ENCODE measurements at regions not wholly inside any gene's neighbourhood (a gene's known extent, or its start where the extent isn't known, plus 50 kb on each side); places are given as distances from the start of the nearest gene placed in this dataset.

- no peak overlapping the region for H2AFZ ChIP-seq (ENCODE audit: low read length, unreplicated experiment)
- H3K27me3 ChIP-seq (ENCODE audit: insufficient read depth, low read length) = peaks cover 4% of the 10 kb centered on the region; the same call in 1 of the 2 replicates
- H3K4me1 ChIP-seq (ENCODE audit: control insufficient read depth, insufficient read depth, low read length, unreplicated experiment) = no peaks in the 10 kb centered on the region
- H3K4me3 ChIP-seq (ENCODE audit: low read depth, low read length) = no peak overlapping the region
- H3K36me3 ChIP-seq (ENCODE audit: insufficient read depth, low read length) = no peaks in the 10 kb centered on the region
- no peak overlapping the region for H3K27ac ChIP-seq (ENCODE audit: low read depth, low read length)
- no peaks in the 10 kb centered on the region for H3K79me2 ChIP-seq (ENCODE audit: control insufficient read depth, insufficient read depth, low read length, unreplicated experiment)
Observed at GRCh38 chr5:8413975-8414374, 545.0 kb downstream of the MTRR start.

DNA sequence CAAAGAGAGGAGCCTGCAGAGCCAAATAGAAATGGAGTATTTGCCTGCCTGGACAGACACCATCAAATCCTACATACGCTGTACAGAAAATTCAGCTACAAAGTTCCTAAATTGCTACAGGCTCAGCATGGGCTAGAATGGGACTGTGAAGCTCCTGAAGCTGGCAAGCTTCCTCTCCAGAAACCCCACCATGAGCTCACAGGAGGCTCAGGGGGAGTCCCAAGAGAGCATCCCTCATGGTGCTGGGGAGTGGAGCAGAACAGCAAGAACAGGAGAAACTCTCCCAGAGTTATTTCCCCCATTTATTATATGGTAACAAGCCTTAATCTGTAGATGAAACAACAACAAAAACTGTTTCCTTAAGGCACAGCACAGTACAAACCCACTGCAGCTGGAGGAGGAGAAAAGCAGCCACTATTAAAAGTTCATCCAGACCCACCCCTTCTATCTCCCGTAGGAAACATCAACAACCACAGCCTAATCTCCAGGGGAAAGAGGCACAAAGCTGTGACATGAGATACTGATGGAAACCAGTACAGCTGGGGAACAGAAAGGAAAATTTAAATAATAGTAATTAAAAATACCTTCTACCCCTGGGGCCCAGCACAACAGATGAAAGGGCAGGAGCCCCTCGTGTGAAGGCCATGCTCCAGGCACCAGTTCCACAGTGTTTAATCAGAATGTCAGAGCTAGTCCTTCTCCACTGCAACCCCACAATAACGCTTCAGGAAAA, 548.5 kb downstream of the MTRR start:
- Histone ChIP-seq H3K27ac (ENCODE audit: low read depth, low read length) (no peak overlapping the region), H2AFZ (ENCODE audit: low read length, unreplicated experiment) (no peak overlapping the region), H3K4me3 (ENCODE audit: low read depth, low read length) (no peak overlapping the region), H3K4me1 (ENCODE audit: control insufficient read depth, insufficient read depth, low read length, unreplicated experiment) (no peaks in the 10 kb centered on the region), H3K27me3 (ENCODE audit: insufficient read depth, low read length) (peaks cover 7% of the 10 kb centered on the region; the same call in 1 of the 2 replicates), H3K36me3 (ENCODE audit: insufficient read depth, low read length) (no peaks in the 10 kb centered on the region), H3K79me2 (ENCODE audit: control insufficient read depth, insufficient read depth, low read length, unreplicated experiment) (no peaks in the 10 kb centered on the region)

DNA sequence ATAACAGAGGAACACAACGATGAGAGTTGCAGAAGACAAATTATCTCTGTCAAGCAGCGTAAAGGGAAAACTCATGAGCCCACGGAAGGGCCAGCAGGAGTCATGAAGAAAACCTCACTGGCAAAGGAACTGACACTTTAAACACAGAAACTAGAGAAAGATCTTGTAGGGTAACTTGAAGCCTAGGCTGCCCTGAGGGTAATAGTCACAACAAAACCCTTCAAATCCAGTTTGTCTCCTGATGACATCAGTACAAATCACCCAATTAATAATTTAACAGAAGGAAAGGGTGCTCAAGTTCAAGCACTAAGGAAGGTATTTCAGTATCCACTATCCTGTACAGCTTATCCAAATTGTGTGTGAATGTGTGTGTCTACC, 549.1 kb downstream of the MTRR start:
- Histone ChIP-seq H3K4me1 (ENCODE audit: control insufficient read depth, insufficient read depth, low read length, unreplicated experiment) (no peaks in the 10 kb centered on the region), H3K4me3 (ENCODE audit: low read depth, low read length) (no peak overlapping the region), H3K27ac (ENCODE audit: low read depth, low read length) (no peak overlapping the region), H2AFZ (ENCODE audit: low read length, unreplicated experiment) (no peak overlapping the region), H3K36me3 (ENCODE audit: insufficient read depth, low read length) (no peaks in the 10 kb centered on the region), H3K79me2 (ENCODE audit: control insufficient read depth, insufficient read depth, low read length, unreplicated experiment) (no peaks in the 10 kb centered on the region), H3K27me3 (ENCODE audit: insufficient read depth, low read length) (peaks cover 7% of the 10 kb centered on the region; the same call in 1 of the 2 replicates)

DNA sequence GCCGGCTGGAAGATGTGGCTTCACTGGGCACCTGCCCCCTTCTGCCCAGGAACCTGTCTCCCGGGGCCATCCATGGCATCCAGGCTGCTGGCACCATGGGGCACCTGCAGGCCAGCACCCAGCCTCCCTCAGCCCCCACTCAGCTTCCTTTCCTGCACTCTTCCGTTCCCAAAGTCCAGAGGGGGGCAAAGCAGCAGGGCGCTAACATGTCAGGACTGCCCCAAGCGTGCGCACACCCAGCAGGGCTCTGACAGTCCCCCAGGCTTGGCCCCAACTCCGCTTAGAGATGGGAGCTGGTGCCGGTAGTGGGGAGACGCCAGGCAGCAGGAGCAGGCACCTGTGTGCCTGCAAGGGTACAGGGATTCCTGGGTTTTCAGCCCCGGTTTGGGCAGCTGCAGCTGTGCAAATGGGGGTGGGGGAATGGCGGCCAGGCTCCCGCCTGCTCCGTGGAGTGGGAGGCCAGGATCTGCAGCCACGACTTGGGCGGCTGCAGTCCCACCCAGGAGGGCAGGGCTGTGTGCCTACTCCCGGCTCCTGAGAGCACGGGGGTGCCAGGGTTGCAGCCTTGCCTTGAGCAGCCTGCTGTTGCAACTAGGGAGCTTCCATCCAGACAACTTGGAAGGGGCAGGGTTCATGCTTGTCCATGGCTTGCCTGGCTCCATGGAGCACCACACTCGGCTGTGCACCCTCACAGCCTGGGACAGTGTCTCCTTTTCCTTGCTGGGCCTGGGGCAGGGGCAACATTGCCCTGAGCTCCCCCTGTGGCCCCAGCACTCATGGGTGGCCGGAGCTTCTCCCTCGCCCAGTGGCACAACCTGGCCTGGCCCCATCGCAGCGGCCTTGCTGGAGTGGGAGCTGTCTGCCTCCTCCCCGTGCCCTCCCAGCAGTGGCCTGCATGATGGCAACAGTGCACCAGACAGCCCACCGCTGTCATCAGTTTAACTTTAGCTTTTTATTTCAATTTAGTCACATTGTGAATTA, 561.1 kb downstream of the MTRR start:
- no peaks in the 10 kb centered on the region for H3K4me1 ChIP-seq (ENCODE audit: control insufficient read depth, insufficient read depth, low read length, unreplicated experiment)
- H3K79me2 ChIP-seq (ENCODE audit: control insufficient read depth, insufficient read depth, low read length, unreplicated experiment) = no peaks in the 10 kb centered on the region
- no peaks in the 10 kb centered on the region for H3K36me3 ChIP-seq (ENCODE audit: insufficient read depth, low read length)
- no peak overlapping the region for H3K4me3 ChIP-seq (ENCODE audit: low read depth, low read length)
- H2AFZ ChIP-seq (ENCODE audit: low read length, unreplicated experiment) = no peak overlapping the region
- H3K27me3 ChIP-seq (ENCODE audit: insufficient read depth, low read length) = peaks cover 3% of the 10 kb centered on the region; the same call in 1 of the 2 replicates
- H3K27ac ChIP-seq (ENCODE audit: low read depth, low read length) = no peak overlapping the region

- Histone ChIP-seq H3K4me3 (ENCODE audit: low read depth, low read length) (no peak overlapping the region), H3K36me3 (ENCODE audit: insufficient read depth, low read length) (no peaks in the 10 kb centered on the region), H3K27ac (ENCODE audit: low read depth, low read length) (no peak overlapping the region), H3K4me1 (ENCODE audit: control insufficient read depth, insufficient read depth, low read length, unreplicated experiment) (no peaks in the 10 kb centered on the region), H2AFZ (ENCODE audit: low read length, unreplicated experiment) (no peak overlapping the region), H3K79me2 (ENCODE audit: control insufficient read depth, insufficient read depth, low read length, unreplicated experiment) (no peaks in the 10 kb centered on the region), H3K27me3 (ENCODE audit: insufficient read depth, low read length) (0 out of 2 replicates have a peak, but pooled peaks cover 4% of the 10 kb centered on the region)
Observed at GRCh38 chr5:8434501-8434900, 565.6 kb downstream of the MTRR start.

DNA sequence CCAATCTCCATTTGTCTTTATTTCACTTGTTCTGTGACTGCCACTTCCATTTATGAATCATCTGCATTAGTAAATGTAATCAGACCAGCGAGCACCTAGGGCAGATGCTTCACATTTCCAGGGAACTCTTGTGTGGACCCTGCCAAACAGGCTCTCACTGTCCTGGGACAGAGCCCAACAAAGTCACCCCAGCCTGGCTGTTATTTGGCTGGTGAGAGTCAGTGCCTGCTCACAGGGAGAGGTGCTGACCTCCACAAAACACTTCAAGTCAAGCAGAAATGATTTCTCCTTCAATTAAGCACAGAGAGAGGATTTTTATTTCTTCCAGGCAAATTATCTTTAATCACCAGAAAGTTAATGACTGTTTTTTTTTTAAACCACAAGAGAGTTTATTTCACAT, 568.0 kb downstream of the MTRR start:
- H2AFZ ChIP-seq (ENCODE audit: low read length, unreplicated experiment) = no peak overlapping the region
- no peaks in the 10 kb centered on the region for H3K79me2 ChIP-seq (ENCODE audit: control insufficient read depth, insufficient read depth, low read length, unreplicated experiment)
- peaks cover 4% of the 10 kb centered on the region; the same call in 1 of the 2 replicates for H3K27me3 ChIP-seq (ENCODE audit: insufficient read depth, low read length)
- no peaks in the 10 kb centered on the region for H3K4me1 ChIP-seq (ENCODE audit: control insufficient read depth, insufficient read depth, low read length, unreplicated experiment)
- no peak overlapping the region for H3K27ac ChIP-seq (ENCODE audit: low read depth, low read length)
- H3K4me3 ChIP-seq (ENCODE audit: low read depth, low read length) = no peak overlapping the region
- no peaks in the 10 kb centered on the region for H3K36me3 ChIP-seq (ENCODE audit: insufficient read depth, low read length)

DNA sequence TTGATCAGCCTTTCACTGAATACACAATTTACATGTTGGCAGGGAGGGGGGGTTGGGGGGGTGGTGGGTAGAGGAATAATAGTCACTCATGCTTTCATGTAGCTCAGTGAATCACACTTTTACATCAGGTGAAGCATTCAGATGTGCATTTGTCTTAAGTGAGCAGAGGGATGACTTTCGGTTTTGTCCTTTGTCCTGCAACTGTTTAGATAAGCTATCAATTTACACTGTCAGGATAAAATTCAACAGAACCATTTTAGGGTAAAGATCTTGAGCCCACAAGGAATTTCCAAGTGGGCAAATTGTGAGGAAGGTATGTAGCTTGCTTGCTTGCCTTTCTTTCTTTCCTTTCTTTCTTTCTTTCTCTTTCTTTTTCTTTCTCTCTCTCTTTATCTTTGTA, 576.2 kb downstream of the MTRR start:
- Histone ChIP-seq H3K4me1 (ENCODE audit: control insufficient read depth, insufficient read depth, low read length, unreplicated experiment) (no peaks in the 10 kb centered on the region), H3K4me3 (ENCODE audit: low read depth, low read length) (no peak overlapping the region), H3K27me3 (ENCODE audit: insufficient read depth, low read length) (peaks cover 10% of the 10 kb centered on the region; the same call in 1 of the 2 replicates), H3K36me3 (ENCODE audit: insufficient read depth, low read length) (no peaks in the 10 kb centered on the region), H3K27ac (ENCODE audit: low read depth, low read length) (no peak overlapping the region), H2AFZ (ENCODE audit: low read length, unreplicated experiment) (no peak overlapping the region), H3K79me2 (ENCODE audit: control insufficient read depth, insufficient read depth, low read length, unreplicated experiment) (no peaks in the 10 kb centered on the region)

DNA sequence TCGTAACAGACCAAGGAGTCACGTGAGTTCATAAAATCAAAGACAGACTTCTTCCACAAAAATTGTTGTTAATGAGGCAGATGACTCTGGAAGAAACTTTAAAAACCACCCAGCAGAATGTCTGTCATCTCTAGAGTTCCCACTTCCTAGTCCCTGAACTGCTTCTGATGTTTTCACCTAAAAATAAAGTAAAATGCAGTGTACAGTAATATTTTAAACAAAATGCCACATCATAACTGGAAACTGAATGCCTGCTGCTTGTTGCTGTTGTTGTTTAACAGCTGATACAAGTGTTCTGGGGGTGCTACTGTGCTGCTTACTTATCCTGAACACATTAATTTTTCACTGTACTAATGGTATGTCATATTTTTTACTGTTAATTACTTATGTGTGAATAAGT, 577.2 kb downstream of the MTRR start:
- Histone ChIP-seq H3K4me1 (ENCODE audit: control insufficient read depth, insufficient read depth, low read length, unreplicated experiment) (no peaks in the 10 kb centered on the region), H3K4me3 (ENCODE audit: low read depth, low read length) (no peak overlapping the region)

DNA sequence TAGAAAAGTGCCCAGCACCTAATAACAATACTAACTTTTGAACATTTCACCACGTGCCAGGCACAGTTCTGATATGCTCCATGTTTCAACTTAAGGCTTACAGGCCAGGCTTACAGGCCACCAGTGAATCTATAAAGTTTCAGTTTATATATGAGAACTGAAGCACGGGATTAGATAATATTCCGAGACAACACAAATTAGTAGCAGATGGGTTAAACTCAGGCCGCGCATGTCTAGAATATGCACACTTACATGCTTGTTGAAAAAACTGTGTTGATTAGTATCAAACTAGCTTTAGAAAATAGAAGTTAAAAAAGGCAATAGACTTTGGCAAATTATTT, 587.9 kb downstream of the MTRR start:
- peaks cover 19% of the 10 kb centered on the region for H3K4me1 ChIP-seq (ENCODE audit: control insufficient read depth, insufficient read depth, low read length, unreplicated experiment)
- peak overlapping the region; percentile 98 for H3K27ac ChIP-seq (ENCODE audit: low read depth, low read length)
- peak overlapping the region; percentile 98 for H2AFZ ChIP-seq (ENCODE audit: low read length, unreplicated experiment)
- no peaks in the 10 kb centered on the region for H3K27me3 ChIP-seq (ENCODE audit: insufficient read depth, low read length)
- H3K36me3 ChIP-seq (ENCODE audit: insufficient read depth, low read length) = peaks cover 3% of the 10 kb centered on the region; the same call in 1 of the 2 replicates
- peak overlapping the region; percentile 74 for H3K4me3 ChIP-seq (ENCODE audit: low read depth, low read length)
- H3K79me2 ChIP-seq (ENCODE audit: control insufficient read depth, insufficient read depth, low read length, unreplicated experiment) = peaks cover 25% of the 10 kb centered on the region

More for the DNA sequence above, 577.2 kb downstream of the MTRR start:
- no peaks in the 10 kb centered on the region for H3K36me3 ChIP-seq (ENCODE audit: insufficient read depth, low read length)
- H3K27me3 ChIP-seq (ENCODE audit: insufficient read depth, low read length) = peaks cover 10% of the 10 kb centered on the region; the same call in 1 of the 2 replicates
- H3K27ac ChIP-seq (ENCODE audit: low read depth, low read length) = no peak overlapping the region
- no peak overlapping the region for H2AFZ ChIP-seq (ENCODE audit: low read length, unreplicated experiment)
- H3K79me2 ChIP-seq (ENCODE audit: control insufficient read depth, insufficient read depth, low read length, unreplicated experiment) = no peaks in the 10 kb centered on the region

DNA sequence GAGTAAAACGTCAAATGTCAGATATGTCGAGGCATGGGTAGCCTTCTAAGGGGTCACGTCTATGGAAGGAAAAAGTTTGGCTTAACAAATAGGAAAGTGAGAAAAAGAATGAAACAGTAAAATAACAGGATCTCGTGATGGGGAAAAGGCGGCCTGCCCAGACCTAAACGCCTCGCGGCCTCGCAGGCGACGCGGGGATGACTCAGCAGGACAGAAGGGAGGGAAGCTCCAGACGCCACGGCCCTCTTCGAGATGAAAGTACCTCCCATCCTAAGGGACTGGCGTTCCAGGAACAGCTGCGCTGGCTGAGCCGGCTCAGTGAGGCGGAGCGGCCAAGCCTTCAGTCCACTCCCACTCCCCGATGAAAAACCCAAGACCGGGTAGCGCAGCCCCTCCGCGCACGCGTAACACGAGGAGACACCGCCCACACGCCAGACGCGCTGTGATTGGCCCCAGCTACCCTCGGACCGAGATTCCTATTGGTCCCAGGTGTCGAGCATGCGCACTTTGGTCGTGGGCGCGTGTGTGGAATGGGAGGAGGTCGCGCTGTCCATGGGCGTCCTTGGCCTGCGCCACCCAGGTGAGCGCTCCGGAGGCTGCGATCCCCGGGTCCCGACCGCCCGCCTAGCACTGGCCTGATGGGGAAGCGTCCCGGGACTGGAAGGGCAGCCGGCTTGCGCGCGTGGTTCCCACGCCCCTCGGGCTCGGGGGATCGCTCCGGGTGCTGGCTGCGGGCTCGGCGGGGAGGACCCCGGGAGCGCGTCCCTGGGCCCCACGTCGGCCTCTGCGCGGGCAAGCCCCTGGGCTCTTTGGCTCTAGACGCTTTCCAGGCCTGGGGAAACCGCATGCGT, 588.5 kb downstream of the MTRR start:
- Histone ChIP-seq H3K4me3 (ENCODE audit: low read depth, low read length) (peak overlapping the region; percentile 85), H3K36me3 (ENCODE audit: insufficient read depth, low read length) (peaks cover 3% of the 10 kb centered on the region; the same call in 1 of the 2 replicates), H3K79me2 (ENCODE audit: control insufficient read depth, insufficient read depth, low read length, unreplicated experiment) (peaks cover 25% of the 10 kb centered on the region), H3K27me3 (ENCODE audit: insufficient read depth, low read length) (no peaks in the 10 kb centered on the region), H3K27ac (ENCODE audit: low read depth, low read length) (peak overlapping the region; percentile 98), H3K4me1 (ENCODE audit: control insufficient read depth, insufficient read depth, low read length, unreplicated experiment) (peaks cover 19% of the 10 kb centered on the region), H2AFZ (ENCODE audit: low read length, unreplicated experiment) (peak overlapping the region; percentile 98)

Measured in ACC112 (cell line).